ENCODE measurements at regions not wholly inside any gene's neighbourhood (a gene's known extent, or its start where the extent isn't known, plus 50 kb on each side); places are given as distances from the start of the nearest gene placed in this dataset.

- H3K36me3 ChIP-seq (ENCODE audit: control insufficient read depth, low read length): no peaks in the 10 kb centered on the region
- H3K4me1 ChIP-seq (ENCODE audit: control insufficient read depth, low read length): 0 out of 2 replicates have a peak, but pooled peaks cover 3% of the 10 kb centered on the region
Measured at GRCh38 chr10:31602541-31603234, 283.7 kb downstream of the ZEB1 start.

GRCh38 chr10:31601136-31601535, 282.1 kb downstream of the ZEB1 start:
- H3K4me1 ChIP-seq (ENCODE audit: control insufficient read depth, low read length): 0 out of 2 replicates have a peak, but pooled peaks cover 3% of the 10 kb centered on the region
- no peaks in the 10 kb centered on the region for H3K9me2 ChIP-seq (replicated peaks; ENCODE audit: control insufficient read depth, low read length)
- H3K27me3 ChIP-seq (ENCODE audit: control insufficient read depth, low read length): no peaks in the 10 kb centered on the region
- no peaks in the 10 kb centered on the region for H3K79me2 ChIP-seq (ENCODE audit: control insufficient read depth, low read length)
- no peak overlapping the region for H3K4me2 ChIP-seq (ENCODE audit: low read length)
- H3K36me3 ChIP-seq (ENCODE audit: control insufficient read depth, low read length): no peaks in the 10 kb centered on the region
- H3K27ac ChIP-seq (ENCODE audit: low read depth, low read length): no peak overlapping the region
- TF ChIP-seq CTCF (IDR thresholded peaks at IDR 0.05; ENCODE audit: low read depth, low read length, poor library complexity, severe bottlenecking): no peak
- no peak for TF ChIP-seq EZH2phosphoT487 (IDR thresholded peaks at IDR 0.05; ENCODE audit: borderline replicate concordance, low read length)
- no peak overlapping the region for H3K4me3 ChIP-seq (ENCODE audit: low read length)
- no peaks in the 10 kb centered on the region for H4K20me1 ChIP-seq (ENCODE audit: control insufficient read depth, insufficient read depth, low read depth, low read length)
- H3K9me3 ChIP-seq (ENCODE audit: control insufficient read depth, insufficient read depth, low read length): no peaks in the 10 kb centered on the region; the same call in 1 of the 2 replicates
- H3F3A ChIP-seq (ENCODE audit: control insufficient read depth, insufficient read depth): no peaks in the 10 kb centered on the region

More at GRCh38 chr10:31602541-31603234, 283.7 kb downstream of the ZEB1 start:
- Histone ChIP-seq H3K9me3 (ENCODE audit: control insufficient read depth, insufficient read depth, low read length) (no peaks in the 10 kb centered on the region; the same call in 1 of the 2 replicates), H3K4me2 (ENCODE audit: low read length) (peak overlapping the region; percentile 46), H3K9me2 (replicated peaks; ENCODE audit: control insufficient read depth, low read length) (no peaks in the 10 kb centered on the region), H3K27ac (ENCODE audit: low read depth, low read length) (no peak overlapping the region), H4K20me1 (ENCODE audit: control insufficient read depth, insufficient read depth, low read depth, low read length) (no peaks in the 10 kb centered on the region), H3K4me3 (ENCODE audit: low read length) (peak overlapping the region; percentile 53; the same call in 1 of the 2 replicates), H3K27me3 (ENCODE audit: control insufficient read depth, low read length) (no peaks in the 10 kb centered on the region), H3K79me2 (ENCODE audit: control insufficient read depth, low read length) (no peaks in the 10 kb centered on the region), H3F3A (ENCODE audit: control insufficient read depth, insufficient read depth) (no peaks in the 10 kb centered on the region)
- no peak for TF ChIP-seq CTCF (IDR thresholded peaks at IDR 0.05; ENCODE audit: low read depth, low read length, poor library complexity, severe bottlenecking)
- TF ChIP-seq EZH2phosphoT487 (IDR thresholded peaks at IDR 0.05; ENCODE audit: borderline replicate concordance, low read length): no peak

GRCh38 chr10:31599626-31600504, 280.8 kb downstream of the ZEB1 start:
- Histone ChIP-seq H4K20me1 (ENCODE audit: control insufficient read depth, insufficient read depth, low read depth, low read length) (no peaks in the 10 kb centered on the region), H3K79me2 (ENCODE audit: control insufficient read depth, low read length) (no peaks in the 10 kb centered on the region), H3K27me3 (ENCODE audit: control insufficient read depth, low read length) (no peaks in the 10 kb centered on the region), H3F3A (ENCODE audit: control insufficient read depth, insufficient read depth) (no peaks in the 10 kb centered on the region), H3K27ac (ENCODE audit: low read depth, low read length) (no peak overlapping the region), H3K4me2 (ENCODE audit: low read length) (no peak overlapping the region), H3K9me3 (ENCODE audit: control insufficient read depth, insufficient read depth, low read length) (no peaks in the 10 kb centered on the region; the same call in 1 of the 2 replicates), H3K9me2 (replicated peaks; ENCODE audit: control insufficient read depth, low read length) (no peaks in the 10 kb centered on the region), H3K36me3 (ENCODE audit: control insufficient read depth, low read length) (no peaks in the 10 kb centered on the region), H3K4me1 (ENCODE audit: control insufficient read depth, low read length) (0 out of 2 replicates have a peak, but pooled peaks cover 3% of the 10 kb centered on the region), H3K4me3 (ENCODE audit: low read length) (no peak overlapping the region)
- TF ChIP-seq CTCF (IDR thresholded peaks at IDR 0.05; ENCODE audit: low read depth, low read length, poor library complexity, severe bottlenecking) (no peak), EZH2phosphoT487 (IDR thresholded peaks at IDR 0.05; ENCODE audit: borderline replicate concordance, low read length) (no peak)
